ENCODE measurements at regions not wholly inside any gene's neighbourhood (a gene's known extent, or its start where the extent isn't known, plus 50 kb on each side); places are given as distances from the start of the nearest gene placed in this dataset.
"Not testable (repeated sequence)": the region's sequence is repeated elsewhere in the genome, so short reads cannot be mapped to it uniquely, and the experiment has no call there.

- no peak for DNase-seq (ENCODE audit: low spot score)
Observed at GRCh38 chr1:219726480-219727272, 113.8 kb upstream of the ZC3H11B start.

- no peak for DNase-seq (ENCODE audit: low spot score)
Observed at GRCh38 chr1:219724440-219724839, 111.5 kb upstream of the ZC3H11B start.

GRCh38 chr1:219717536-219717935 lies 104.6 kb upstream of the ZC3H11B start:
- no peak for DNase-seq (ENCODE audit: low spot score)

GRCh38 chr1:219716611-219717114 lies 103.8 kb upstream of the ZC3H11B start:
- DNase-seq (ENCODE audit: low spot score), result no peak

GRCh38 chr1:219713981-219714381 lies 101.1 kb upstream of the ZC3H11B start:
- DNase-seq (ENCODE audit: low spot score), result no peak

GRCh38 chr1:219712506-219712905 lies 99.6 kb upstream of the ZC3H11B start:
- DNase-seq (ENCODE audit: low spot score), result no peak

GRCh38 chr1:219710529-219711194 lies 97.8 kb upstream of the ZC3H11B start:
- DNase-seq (ENCODE audit: low spot score), result no peak

GRCh38 chr1:219708919-219709543 lies 96.1 kb upstream of the ZC3H11B start:
- no peak for DNase-seq (ENCODE audit: low spot score)

GRCh38 chr1:219707885-219708284 lies 95.0 kb upstream of the ZC3H11B start:
- DNase-seq (ENCODE audit: low spot score), result not testable (repeated sequence)

- not testable (repeated sequence) for DNase-seq (ENCODE audit: low spot score)
Observed at GRCh38 chr1:219704331-219704730, 91.4 kb upstream of the ZC3H11B start.

GRCh38 chr1:219703368-219703639 lies 90.4 kb upstream of the ZC3H11B start:
- DNase-seq (ENCODE audit: low spot score), result no peak

GRCh38 chr1:219701476-219701875 lies 88.6 kb upstream of the ZC3H11B start:
- DNase-seq (ENCODE audit: low spot score), result no peak

GRCh38 chr1:219699870-219700269 lies 87.0 kb upstream of the ZC3H11B start:
- no peak for DNase-seq (ENCODE audit: low spot score)

- no peak for DNase-seq (ENCODE audit: low spot score)
Observed at GRCh38 chr1:219697682-219698081, 84.8 kb upstream of the ZC3H11B start.

GRCh38 chr1:219692981-219693380 lies 80.1 kb upstream of the ZC3H11B start:
- no peak for DNase-seq (ENCODE audit: low spot score)

- no peak for DNase-seq (ENCODE audit: low spot score)
Observed at GRCh38 chr1:219689774-219690173, 76.9 kb upstream of the ZC3H11B start.

- no peak for DNase-seq (ENCODE audit: low spot score)
Observed at GRCh38 chr1:219687779-219688178, 74.9 kb upstream of the ZC3H11B start.

- no peak for DNase-seq (ENCODE audit: low spot score)
Observed at GRCh38 chr1:219686171-219686570, 73.3 kb upstream of the ZC3H11B start.

- DNase-seq (ENCODE audit: low spot score), result no peak
Observed at GRCh38 chr1:219682788-219683187, 69.9 kb upstream of the ZC3H11B start.

- DNase-seq (ENCODE audit: low spot score), result no peak
Observed at GRCh38 chr1:219681876-219682275, 69.0 kb upstream of the ZC3H11B start.

GRCh38 chr1:219676012-219676765 lies 63.3 kb upstream of the ZC3H11B start:
- DNase-seq (ENCODE audit: low spot score), result no peak

- DNase-seq (ENCODE audit: low spot score), result no peak
Observed at GRCh38 chr1:219670426-219671149, 57.7 kb upstream of the ZC3H11B start.
